ENCODE measurements at regions not wholly inside any gene's neighbourhood (a gene's known extent, or its start where the extent isn't known, plus 50 kb on each side); places are given as distances from the start of the nearest gene placed in this dataset.

- in situ Hi-C loops (cut with MboI; ENCODE audit: low sequenced_read_pairs) = no loop called here
Measured at GRCh38 chr10:1788401-1788800, 51.1 kb upstream of the ADARB2 start.
